NCI-H2227 treated with DMSO at 0.1 percent for 48 hours (cell line): ENCODE measurements at regions not wholly inside any gene's neighbourhood (a gene's known extent, or its start where the extent isn't known, plus 50 kb on each side); places are given as distances from the start of the nearest gene placed in this dataset.
"Not testable (repeated sequence)": the region's sequence is repeated elsewhere in the genome, so short reads cannot be mapped to it uniquely, and the experiment has no call there.

Source experiments
- DNase-seq: peaks from one replicate; lab custom pipeline; 2025; lab: John Stamatoyannopoulos, UW

DNA sequence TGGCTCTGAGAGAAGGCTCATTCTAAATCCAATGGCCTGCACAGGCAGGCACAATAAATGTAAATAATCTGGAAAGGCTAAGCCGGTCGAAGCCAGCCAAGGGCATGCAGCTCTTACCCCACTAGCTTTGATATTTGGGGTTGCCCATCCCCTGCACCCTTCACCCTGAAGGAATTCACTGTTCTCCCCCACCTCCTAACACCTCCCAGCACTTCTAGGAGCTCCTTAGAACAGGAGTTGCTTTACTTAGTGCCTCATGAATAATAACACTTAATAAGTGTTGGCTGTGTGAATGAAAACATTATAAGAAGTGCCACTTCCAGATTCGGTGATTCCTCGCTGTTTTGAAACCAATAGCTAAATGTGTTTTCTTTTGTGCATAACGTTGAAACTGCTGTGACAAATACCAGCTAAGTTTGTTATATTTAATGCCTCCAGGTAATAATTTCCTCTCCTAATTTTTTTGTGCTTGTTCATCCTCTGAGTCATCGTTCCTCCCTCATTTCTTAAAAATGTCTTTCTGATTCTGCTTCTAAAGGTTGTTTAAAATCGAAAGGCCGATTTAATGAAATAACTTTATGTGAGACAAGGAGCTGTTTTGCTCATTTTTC lies 458.8 kb downstream of the METTL4 start:
- no peak for DNase-seq

DNA sequence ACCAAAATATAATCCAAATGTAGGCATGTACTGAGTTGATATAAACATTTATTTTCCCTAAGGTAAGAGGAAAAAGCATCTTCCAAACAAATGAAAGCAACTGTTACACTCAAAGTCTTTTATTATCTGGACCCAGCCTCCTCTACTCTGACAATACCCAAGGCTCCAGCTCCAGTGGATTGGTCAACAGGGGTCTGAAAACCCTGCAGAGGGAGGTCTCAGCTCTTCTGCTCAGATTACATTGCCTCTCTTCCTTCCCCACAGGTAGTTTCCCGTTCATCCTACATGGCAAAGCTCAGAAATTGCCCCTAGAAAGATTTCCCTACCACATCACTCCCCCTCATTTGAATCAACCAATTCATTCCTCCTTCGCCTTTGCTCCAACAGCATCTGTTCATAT lies 457.0 kb downstream of the METTL4 start:
- no peak for DNase-seq

DNA sequence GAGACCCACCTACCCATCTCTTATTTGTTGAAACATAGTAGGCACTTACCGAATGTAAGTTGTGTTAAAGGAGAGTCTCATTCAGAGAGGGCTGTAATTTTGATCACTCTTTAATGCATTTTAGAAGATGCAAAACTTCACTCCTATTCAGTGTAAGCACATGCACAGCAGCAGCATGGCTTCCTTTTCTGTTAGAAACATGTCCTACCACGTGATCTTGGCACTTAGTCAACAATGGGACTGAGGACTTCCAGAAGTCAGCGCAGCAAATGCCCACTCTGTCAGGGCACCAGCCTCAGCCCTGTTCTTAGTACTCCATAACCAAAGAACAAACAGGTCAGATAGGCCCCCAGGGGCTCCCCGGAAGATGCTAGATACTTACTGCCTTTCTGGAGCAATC lies 456.5 kb downstream of the METTL4 start:
- no peak for DNase-seq

- DNase-seq, result no peak
These were observed 450.1 kb downstream of the METTL4 start for GRCh38 chr18:2121224-2121623.

DNA sequence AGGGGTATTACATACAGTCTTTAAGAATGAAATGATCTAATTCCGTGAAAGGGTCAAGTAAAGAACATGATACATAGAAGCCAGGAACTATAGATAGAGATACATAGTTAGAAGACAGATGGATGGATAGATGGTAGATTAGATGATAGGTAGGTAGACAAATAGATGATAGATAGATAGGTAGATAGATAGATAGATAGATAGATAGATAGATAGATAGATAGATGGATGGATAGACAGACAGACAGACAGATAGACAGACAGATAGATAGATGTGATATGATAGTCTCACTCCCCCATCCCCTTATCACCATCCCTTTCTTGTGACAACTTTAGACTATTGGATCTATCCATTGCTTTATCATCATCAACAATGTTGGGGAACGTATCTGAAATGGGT lies 448.2 kb downstream of the METTL4 start:
- no peak for DNase-seq

- no peak for DNase-seq
These were observed 436.9 kb downstream of the METTL4 start for GRCh38 chr18:2134364-2134763.

DNA sequence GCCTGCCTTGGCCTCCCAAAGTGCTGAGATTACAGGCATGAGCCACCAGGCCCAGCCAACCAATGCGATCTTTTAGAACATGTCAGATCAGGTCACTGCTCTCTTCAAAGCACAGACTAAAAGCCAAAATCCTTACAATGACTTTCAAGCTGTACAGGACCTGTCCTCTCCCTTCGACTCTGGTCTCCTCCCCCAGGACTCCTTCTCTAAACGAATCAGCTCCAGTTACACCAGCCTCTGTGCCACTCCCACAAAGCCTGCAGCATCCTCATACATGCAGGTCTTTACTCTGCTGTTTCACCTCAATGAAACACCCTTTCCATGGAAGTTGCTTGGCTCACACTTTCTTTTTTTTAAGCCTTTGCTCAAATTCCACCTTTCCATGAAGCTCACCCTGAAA lies 436.0 kb downstream of the METTL4 start:
- no peak for DNase-seq

DNA sequence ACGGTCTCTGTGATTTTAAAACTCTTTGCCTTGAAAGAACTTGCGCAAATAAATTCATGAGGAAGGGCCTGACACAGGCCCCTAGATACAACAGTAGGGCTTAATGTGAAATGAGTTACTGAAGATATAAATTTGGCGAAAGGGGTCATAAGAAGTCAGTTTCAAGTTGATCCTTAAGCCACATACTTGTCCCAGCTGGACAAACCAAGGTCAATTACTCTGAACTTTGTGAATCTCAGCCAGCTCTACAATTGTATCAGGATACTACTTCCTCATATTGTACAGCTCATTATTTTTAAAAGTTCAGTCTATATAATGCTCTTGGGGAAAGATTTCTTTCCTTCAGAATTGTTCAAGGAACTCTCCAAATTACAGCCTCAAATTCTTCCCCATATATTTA lies 432.8 kb downstream of the METTL4 start:
- DNase-seq, result no peak

- no peak for DNase-seq
These were observed 431.6 kb downstream of the METTL4 start for GRCh38 chr18:2139691-2140090.

GRCh38 chr18:2143636-2144035 lies 427.7 kb downstream of the METTL4 start:
- no peak for DNase-seq

DNA sequence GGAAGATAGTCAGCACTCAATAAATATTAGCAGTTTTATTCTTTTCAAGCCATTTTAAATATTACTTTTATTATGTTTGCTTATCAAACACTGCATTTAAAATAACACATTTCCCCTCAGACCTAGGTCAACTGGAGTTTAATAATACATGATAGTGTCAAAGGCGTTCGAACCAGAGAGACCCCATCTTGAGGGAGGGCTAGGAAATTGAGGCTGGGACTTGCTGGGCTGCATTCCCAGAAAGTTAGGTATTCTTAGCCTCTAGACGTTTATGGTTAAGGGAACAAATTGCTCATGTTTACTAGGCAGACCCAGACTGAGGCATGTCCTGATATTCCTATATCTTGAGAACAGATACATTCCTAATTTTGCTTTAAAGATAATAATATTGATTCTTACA lies 426.5 kb downstream of the METTL4 start:
- DNase-seq, result no peak

DNA sequence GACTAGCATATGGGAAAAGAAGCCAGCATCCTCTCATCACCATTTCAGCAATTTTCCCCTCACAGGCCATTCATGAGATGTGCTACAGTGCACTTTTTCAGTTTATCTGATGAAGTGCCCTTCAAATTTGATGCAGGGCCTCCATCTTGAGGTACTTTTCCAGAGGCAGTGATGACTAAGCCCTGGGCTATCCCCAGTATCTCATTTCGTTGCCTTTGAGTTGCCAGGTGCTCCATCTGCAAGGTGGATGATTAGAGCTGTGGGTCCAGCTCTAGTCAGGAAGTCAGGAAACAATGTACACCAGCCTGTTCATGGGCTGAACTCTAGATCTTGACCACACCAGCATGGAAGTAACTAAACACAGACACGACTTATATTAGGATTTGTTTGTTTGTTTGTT lies 425.2 kb downstream of the METTL4 start:
- DNase-seq, result no peak

DNA sequence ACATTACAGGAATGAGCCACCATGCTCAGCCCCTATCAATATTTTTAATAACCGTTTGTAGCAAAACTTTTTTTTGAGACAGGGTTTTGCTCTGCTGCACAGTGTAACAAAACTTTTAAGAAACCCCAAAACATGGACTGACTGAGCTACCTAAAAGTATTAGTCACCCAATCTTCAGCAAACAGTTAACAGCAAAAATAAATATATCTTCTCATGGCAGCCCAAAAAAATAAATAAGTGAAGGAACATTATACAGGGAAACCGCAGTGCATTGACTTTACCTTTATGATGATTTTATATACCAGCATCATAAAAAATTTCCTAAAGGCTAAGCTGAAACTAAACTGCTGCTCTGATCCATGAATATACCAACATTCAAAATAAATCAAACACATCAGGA lies 424.6 kb downstream of the METTL4 start:
- DNase-seq, result no peak

DNA sequence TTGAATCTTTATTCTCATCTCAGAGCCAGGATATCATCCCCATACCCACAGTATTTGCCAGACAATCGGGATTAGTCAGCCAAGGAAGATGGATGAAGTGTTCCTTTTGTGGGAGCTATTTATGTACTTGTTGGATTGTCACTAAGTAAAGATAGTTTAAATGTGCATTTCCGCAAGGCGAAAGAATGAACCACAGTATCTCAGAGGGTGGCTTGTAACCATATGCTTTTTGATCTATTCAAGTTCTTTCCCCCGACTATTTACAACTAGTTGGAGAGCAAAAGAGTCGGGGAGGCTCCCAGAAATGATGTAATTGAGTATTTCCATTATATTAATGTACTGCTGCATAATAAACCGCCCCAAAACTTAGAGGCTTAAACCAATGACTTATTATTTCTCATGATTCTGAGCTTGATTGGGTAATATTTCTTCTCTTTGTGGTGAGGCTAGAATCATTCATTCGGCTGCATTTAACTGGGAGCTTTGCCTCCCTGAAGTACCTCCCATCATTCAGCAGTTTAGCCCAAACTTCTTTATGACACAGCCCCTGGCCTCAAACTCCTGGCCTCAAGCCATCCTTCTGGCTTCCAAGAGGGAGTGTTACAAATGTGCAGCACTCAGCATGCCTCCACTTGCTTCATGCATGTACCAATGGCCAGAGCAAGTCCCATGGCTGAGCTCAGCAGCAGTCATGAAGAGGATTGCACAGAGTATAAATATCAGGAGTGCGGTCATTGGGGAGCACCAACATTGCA lies 423.7 kb downstream of the METTL4 start:
- DNase-seq, result no peak

DNA sequence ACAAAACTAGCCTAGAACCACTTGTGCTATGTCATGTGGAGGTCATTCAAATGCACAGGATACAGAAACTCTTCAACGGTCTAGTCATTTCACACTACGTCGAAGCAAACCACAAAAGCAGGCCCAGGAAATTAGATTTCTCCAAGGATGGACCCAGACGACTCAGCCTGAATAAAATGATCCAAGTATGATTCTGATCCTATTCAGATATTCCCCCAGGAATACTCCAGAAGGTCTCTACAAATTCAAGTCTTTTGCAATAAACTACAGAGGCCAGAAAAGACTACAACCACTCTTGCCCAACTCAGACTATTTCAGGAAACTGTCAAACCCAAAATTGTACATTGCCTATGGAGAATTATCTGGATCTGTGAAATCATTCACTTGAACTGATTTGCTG lies 422.5 kb downstream of the METTL4 start:
- no peak for DNase-seq

GRCh38 chr18:2150566-2150965 lies 420.7 kb downstream of the METTL4 start:
- no peak for DNase-seq

DNA sequence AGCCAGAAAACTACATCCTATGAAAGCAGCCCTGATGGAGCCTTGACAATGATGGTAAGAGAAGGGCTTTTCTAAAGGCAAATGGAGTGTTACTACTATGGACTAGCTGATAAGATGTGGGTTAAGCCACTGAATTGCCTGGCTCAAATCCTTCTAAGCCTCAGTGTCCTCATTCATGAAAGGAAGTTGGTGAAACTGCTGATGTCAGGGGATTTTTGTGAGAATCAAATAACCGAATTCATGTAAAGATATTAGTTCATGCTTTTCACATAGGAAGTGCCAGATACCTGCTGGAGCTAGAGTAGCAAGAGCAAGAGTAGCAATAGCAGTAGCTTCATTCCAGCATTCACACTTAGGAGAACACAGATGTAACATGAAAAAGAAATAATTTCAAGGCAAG lies 417.0 kb downstream of the METTL4 start:
- no peak for DNase-seq

GRCh38 chr18:2164644-2165550 lies 406.4 kb downstream of the METTL4 start:
- DNase-seq, result no peak

DNA sequence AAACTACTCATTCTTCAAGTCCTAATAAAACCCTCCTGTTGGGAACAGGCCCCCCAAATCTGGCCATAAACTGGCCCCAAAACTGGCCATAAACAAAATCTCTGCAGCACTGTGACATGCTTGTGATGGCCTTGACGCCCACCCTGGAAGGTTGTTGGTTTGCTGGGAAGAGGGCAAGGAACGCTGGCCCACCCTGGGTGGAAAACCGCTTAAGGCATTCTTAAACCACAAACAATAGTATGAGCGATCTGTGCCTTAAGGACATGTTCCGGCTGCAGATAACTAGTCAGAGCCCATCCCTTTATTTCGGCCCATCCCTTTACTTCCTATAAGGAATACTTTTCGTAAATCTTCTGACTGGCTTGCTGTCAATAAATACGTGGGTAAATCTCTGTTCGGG lies 404.4 kb downstream of the METTL4 start:
- not testable (repeated sequence) for DNase-seq

DNA sequence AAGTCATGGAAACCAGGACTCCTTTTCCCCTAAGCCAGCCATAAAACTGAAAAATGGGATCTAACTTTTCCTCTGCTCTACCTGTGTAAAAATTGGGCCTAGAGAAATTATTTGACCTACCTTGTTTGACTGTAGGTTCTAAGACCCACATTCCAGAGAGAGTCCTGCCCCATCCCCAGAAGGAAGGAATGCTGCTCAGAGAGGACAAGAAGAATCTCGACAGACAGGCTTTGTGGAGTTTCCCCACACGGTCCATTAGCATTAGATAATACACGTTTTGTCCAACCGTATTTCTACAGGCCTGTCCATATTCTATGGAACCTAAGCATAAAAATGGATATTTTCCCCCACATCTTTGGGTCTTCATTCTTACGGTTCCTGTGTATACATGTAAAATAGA lies 403.3 kb downstream of the METTL4 start:
- no peak for DNase-seq

- no peak for DNase-seq
These were observed 401.6 kb downstream of the METTL4 start for GRCh38 chr18:2169656-2170055.

DNA sequence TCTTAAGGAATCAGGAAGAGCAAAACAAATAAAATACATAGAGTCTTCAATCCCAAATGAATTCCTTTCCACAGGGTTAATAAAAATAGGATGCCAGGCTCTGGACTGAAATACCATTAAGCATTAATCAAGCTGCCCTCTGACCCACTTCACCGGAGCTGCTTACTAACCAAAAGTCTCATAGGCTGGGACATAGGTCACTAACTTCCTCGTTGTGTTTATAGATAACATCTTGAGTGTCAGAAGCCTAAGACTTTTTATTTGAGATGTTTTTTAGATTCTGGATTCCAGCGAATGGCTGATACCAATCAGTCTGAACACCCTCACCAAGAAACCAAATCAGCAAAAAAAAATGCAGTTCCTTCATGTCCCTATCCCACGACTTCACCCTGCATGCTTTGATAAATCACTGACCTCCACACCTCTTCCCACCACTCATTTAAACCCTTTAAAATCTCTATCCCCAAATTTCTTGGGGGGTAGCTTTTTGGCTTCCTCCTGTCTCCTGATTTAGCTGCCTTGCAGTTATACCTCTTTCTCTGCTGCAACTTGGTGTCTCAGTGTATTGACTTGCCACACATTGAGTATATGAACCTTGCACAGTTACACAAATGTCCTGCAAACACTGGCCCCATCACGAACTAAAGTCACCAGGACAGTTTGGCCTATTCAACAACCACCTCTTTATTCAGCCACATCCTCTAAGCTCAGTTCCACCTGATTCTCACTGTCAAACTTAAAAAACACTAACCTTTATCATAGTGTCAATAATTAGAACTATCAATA lies 399.3 kb downstream of the METTL4 start:
- DNase-seq, result no peak
